NCI-H2171 treated with DMSO at 0.1 percent for 48 hours (cell line): ENCODE measurements at regions not wholly inside any gene's neighbourhood (a gene's known extent, or its start where the extent isn't known, plus 50 kb on each side); places are given as distances from the start of the nearest gene placed in this dataset.

ENCODE experiments used
- DNase-seq: peaks from one replicate; lab custom pipeline; 2025; lab: John Stamatoyannopoulos, UW

DNA sequence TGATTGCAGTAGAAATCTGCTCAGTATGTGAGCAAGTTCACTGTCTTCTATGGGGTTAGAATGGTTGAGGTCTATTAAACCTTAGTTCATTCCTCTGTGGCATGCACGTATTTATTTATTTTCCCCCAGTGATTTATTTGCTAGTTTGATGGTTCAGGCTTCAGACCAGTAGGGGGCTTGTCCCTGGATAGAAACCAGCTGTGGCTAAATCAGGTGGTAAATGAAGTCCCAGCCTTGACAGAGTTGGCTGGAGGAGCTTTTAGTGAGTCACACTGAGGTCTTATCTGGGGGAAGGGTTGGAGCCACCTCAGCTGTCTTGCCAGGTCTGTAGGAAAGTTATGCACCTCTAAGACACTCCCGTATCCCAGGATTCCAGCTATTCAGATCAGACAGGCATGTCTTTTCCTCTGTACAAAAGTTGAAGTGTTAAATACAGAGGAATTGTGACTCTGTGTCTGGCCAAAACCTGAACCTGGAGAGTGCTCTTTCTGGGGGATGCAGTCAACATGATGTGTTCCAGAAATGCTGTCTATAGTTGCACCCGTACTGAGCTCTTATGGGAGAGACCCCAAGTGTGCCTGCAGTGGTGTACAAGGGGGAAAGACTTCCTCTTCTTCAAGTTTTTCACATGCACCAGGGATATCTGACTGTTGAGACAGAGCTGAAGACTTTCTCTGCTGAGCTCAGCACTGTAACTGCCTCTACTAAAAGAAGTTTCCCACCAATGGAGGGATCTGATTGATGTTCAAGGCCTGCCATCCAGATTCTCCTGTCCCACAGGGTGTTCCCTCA lies 1322.1 kb downstream of the TMEM121 start:
- no peak for DNase-seq

DNA sequence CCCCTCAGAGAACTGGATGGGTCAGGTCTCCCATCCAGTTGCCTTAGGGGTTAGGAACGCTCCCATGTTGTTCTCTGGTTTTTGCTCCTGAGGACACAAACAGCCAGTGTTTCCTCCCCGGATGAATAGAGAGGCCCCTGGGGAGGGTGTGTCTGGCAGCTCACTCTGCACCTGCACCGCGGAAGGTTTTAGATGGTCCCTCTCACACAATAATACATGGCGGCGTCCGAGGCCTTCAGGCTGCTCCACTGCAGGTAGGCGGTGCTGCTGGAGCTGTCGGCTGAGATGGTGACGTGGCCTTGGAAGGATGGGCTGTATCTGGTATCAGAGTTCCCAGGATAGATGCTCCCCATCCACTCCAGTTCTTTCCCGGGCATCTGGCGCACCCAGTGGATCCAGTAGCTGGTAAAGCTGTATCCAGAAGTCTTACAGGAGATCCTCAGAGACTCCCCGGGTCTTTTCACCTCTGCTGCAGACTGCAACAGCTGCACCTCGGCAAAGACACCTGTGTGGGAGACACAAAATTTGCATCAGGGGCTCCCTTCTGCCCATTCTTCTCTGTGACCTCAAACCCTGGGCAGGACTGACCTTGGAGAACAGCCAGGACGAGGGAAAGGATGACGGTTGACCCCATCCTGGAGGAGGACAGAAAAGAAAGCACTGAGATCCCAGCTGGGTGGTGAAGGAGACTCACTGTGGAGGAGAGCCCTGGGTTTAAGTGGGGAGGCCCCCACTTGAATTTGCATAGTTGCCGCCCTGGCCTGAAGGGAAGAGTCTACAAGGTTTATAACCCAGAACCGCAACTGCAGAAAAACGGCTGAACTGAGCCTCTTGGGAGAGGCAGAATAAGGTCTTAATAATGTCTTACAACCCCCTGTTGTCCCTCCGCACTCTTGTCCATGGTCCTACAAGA lies 1324.8 kb downstream of the TMEM121 start:
- DNase-seq, result no peak

DNA sequence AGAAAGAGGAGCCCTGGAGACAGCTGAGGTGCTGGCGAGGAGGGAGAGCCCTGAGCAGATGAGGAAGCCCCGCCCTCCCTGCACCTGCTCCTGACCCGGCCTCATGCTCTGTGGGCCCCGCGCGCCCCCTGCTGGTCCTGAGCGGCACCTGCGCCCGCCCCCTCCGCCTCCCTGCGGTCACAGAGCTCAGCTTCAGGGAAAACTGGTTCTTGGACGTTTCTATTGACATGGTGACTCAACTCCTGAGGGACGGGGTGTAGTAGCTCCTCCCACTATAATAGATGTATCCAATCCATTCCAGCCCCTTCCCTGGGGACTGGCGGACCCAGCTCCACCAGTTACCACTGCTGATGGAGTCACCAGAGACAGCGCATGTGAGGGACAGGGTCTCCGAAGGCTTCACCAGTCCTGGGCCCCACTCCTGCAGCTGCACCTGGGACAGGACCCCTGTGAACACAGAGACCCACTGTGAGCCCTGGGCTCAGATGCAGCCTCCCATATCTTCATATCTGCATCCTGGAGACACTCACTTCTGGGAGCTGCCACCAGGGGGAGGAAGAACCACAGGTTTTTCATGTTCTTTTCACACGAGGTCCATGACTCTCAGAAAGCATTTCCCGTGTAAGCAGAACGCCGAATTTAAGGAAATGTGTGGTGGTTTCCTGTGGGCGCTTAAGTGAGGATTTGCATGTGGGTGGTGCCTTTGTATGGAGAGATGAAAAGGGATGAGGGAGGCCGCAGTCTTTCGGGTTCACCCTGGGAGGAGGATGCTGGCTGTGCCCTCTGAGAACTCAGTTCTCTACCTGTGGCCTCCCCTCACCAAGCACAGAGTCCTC lies 1346.4 kb downstream of the TMEM121 start:
- DNase-seq, result peak; percentile 9

DNA sequence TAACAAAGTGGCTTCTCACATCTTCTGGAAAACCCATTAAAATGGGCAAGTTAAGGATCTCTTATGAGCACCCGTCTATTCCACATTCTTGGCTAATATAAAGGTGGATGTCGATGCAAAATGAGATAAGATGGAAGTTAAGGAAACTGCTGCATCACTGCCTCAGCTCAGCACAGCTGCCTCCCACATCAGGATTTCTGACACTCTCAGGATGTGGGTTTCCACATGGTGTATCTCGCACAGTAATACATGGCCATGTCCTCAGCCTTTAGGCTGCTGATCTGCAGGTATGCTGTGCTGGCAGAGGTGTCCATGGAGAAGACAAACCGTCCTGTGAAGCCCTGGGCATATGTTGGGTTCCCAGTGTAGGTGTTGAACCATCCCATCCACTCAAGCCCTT lies 1348.0 kb downstream of the TMEM121 start:
- DNase-seq, result no peak

DNA sequence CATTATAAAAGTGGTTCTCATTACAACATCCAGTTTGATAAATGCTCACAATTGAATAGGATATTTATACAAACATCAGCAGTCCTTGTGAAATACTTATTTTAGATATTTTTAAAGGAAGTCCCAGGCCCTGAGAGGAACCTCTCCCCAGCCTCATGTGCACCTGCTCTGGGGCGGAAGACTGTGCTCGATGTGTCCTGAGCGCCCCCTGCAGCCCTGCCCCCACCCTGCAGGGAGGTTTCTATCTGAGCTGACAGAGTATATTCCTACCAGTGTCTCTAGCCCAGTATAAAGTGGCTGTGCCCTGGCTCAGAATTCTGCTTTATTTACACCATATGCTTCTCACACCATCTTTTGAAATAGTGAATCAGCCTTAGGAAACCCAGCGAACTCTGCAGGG lies 1349.1 kb downstream of the TMEM121 start:
- DNase-seq, result no peak

DNA sequence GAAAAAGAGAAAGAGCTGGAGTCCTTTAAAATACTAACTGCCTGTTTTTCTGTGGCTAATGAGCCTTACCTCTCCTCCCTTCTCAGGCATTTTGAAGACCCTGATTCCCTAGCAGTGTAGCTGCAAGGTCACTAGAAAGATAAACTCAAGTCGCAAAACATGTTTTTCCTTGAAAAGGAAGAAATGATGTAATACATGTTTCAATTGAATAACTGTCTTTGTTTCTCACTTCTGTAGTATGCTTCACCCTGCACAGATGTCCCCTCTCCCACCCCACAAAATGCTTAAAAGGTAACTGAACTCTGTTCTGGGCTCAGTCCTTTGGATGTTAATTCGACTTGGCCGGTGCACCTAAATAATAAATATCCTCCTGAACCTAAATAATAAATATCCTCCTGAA lies 1350.3 kb downstream of the TMEM121 start:
- no peak for DNase-seq

DNA sequence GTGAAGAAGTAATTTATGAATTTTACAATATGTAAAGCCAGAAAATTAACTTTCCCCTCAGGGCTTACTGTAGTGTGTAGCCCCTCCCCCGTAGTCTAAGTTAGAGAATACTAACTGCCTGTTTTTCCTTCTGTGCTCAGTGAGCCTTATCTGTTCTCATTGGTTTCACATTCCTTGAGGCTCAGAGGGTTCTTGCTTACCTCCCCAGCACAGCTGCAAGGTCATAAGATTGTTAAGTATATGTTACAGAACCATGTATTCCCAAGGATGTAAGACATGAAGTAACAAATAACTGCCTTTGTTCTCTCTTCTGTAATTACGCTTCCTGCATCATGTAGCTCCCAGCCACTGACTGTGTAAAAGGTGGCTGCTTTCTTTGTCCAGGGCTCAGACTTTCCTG lies 1351.1 kb downstream of the TMEM121 start:
- no peak for DNase-seq

DNA sequence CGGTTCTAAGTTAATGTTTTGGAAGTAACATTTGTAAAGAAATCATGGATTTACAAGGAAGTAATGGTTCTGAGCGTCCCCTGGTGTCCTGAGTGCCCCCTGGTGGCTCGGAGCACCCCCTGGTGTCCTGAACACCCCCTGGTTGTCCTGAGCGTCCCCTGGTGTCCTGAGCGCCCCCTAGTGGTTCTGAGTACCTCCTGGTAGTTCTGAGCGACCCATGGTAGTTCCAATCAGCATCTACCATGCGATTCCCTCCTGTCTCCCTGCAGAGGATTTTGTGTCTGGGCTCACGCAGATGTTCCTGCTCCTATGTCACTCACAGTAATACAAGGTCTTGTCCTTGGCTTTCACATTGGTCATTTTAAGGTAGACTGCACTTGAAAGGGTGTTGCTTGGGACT lies 1352.9 kb downstream of the TMEM121 start:
- DNase-seq, result no peak

DNA sequence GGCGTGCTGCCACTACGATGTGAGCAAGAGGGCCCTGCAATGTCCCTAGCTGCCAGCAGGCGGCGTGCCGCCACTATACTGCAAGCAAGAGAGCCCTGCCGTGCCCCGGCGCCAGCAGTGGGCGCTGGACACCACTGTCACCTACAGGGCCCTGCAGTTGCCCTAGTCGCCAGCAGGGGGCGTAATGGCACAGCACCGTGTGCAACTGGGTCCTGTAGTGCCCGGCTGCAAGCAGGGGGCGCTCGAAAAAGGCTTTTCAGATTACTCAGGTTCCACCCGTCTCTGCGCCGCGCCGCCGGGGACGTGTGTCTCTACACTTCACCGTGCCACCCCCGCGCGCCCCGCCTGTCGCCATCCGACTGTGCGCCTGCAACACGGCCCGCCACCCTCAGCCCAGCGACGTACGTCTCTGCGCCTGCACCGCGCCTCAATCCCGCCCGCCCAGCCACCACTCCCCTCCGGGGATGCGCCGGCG lies 1356.9 kb downstream of the TMEM121 start:
- no peak for DNase-seq
